MM.1S (cell line): ENCODE measurements at regions not wholly inside any gene's neighbourhood (a gene's known extent, or its start where the extent isn't known, plus 50 kb on each side); places are given as distances from the start of the nearest gene placed in this dataset.
"Not testable (repeated sequence)": the region's sequence is repeated elsewhere in the genome, so short reads cannot be mapped to it uniquely, and the experiment has no call there.

Source experiments
- DNase-seq: peaks from one replicate; pipeline ENCODE4 v3.0.0-alpha.2; 2015
- H2AFZ ChIP-seq: fragments of 300-600 bp; sonication (generic); 2 replicates; pipeline ENCODE4 v1.6.0; 2016; ENCODE audit warnings: antibody characterized with exemption, low read length
- H3F3A ChIP-seq: fragments of 300-600 bp; sonication (generic); 2 replicates; pipeline ENCODE4 v1.6.1; 2016; ENCODE audit warnings: mild to moderate bottlenecking, antibody characterized with exemption, low read length, moderate library complexity, mixed read lengths; ENCODE audit not compliant: insufficient read depth
- H3K27ac ChIP-seq: fragments of 300-600 bp; sonication (generic); 2 replicates; pipeline ENCODE4 v1.5.1; 2016; ENCODE audit warnings: mild to moderate bottlenecking, low read length
- H3K27me3 ChIP-seq: fragments of 300-600 bp; sonication (generic); replicated peaks from 2 replicates; pipeline ENCODE4 v1.6.0; 2016; ENCODE audit warnings: low read length; ENCODE audit not compliant: insufficient read depth
- H3K36me3 ChIP-seq: fragments of 300-600 bp; sonication (generic); replicated peaks from 2 replicates; pipeline ENCODE4 v1.6.1; 2016; ENCODE audit warnings: mild to moderate bottlenecking, low read length, mixed read lengths; ENCODE audit not compliant: insufficient read depth
- H3K4me1 ChIP-seq: fragments of 300-600 bp; sonication (generic); 2 replicates; pipeline ENCODE4 v1.6.1; 2016; ENCODE audit warnings: low read length, mixed read lengths
- H3K4me2 ChIP-seq: fragments of 300-600 bp; sonication (generic); 2 replicates; pipeline ENCODE4 v1.6.0; 2016; ENCODE audit warnings: low read depth, low read length
- H3K4me3 ChIP-seq: fragments of 300-600 bp; sonication (generic); 2 replicates; pipeline ENCODE4 v1.5.1; 2016; ENCODE audit warnings: low read length, mixed read lengths
- H3K79me2 ChIP-seq: fragments of 300-600 bp; sonication (generic); 2 replicates; pipeline ENCODE4 v1.6.1; 2016; ENCODE audit warnings: mixed run types, low read length, mixed read lengths
- H3K9ac ChIP-seq: fragments of 300-600 bp; sonication (generic); 2 replicates; pipeline ENCODE4 v1.6.1; 2016; ENCODE audit warnings: low read length, mixed read lengths
- H3K9me2 ChIP-seq: fragments of 300-600 bp; sonication (generic); replicated peaks from 2 replicates; pipeline ENCODE4 v1.6.1; 2016; ENCODE audit warnings: mild to moderate bottlenecking, low read length, mixed read lengths; ENCODE audit not compliant: insufficient read depth
- H3K9me3 ChIP-seq: fragments of 300-600 bp; sonication (generic); replicated peaks from 2 replicates; pipeline ENCODE4 v1.6.1; 2016; ENCODE audit warnings: mild to moderate bottlenecking, low read length, mixed read lengths; ENCODE audit not compliant: insufficient read depth
- H4K20me1 ChIP-seq: fragments of 300-600 bp; sonication (generic); 2 replicates; pipeline ENCODE4 v1.6.1; 2016; ENCODE audit warnings: mild to moderate bottlenecking, low read length, moderate library complexity, mixed read lengths; ENCODE audit not compliant: insufficient read depth
- EZH2 ChIP-seq: fragments of 300-600 bp; sonication (generic); optimal IDR thresholded peaks from 2 replicates; pipeline ENCODE3; 2017; ENCODE audit warnings: low read depth, mild to moderate bottlenecking, antibody characterized with exemption, low read length, mixed read lengths
- EZH2phosphoT487 ChIP-seq: fragments of 300-600 bp; sonication (generic); IDR thresholded peaks from 2 replicates; pipeline ENCODE4 v1.6.1; 2018; ENCODE audit warnings: antibody characterized with exemption, low read length
- TF ChIP-seq, protein P1 (sequence below): fragments of 300-600 bp; sonication (generic); IDR thresholded peaks from 2 replicates; pipeline ENCODE4 v1.5.1; 2016; ENCODE audit warnings: antibody characterized with exemption, low read length, mixed read lengths

DNA sequence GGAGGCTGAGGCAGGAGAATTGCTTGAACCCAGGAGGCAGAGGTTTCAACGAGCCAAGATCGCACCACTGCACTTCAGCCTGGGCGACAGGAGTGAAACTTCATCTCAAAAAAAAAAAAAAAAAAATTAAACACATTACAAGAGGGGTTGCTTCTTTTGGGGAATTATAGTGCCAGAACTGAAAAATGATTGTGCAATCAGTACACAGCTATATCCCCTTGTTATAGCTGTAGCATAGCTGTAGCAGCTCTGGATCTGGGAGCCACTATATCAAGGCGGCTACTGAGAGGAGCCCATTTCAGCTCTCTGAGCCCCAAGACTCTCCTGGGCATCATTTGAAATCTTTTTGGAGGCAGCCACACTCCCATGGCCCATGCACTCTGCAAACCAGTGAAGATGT is 334.3 kb downstream of the TFAP2A start:
- H2AFZ ChIP-seq = no peak overlapping the region
- no peak overlapping the region for H3K27ac ChIP-seq
- H4K20me1 ChIP-seq = no peaks in the 10 kb centered on the region
- H3K9me3 ChIP-seq = no peaks in the 10 kb centered on the region
- H3K79me2 ChIP-seq = no peaks in the 10 kb centered on the region
- no peaks in the 10 kb centered on the region for H3F3A ChIP-seq
- DNase-seq = no peak
- H3K4me3 ChIP-seq = no peak overlapping the region
- H3K9ac ChIP-seq = no peak overlapping the region
- no peaks in the 10 kb centered on the region for H3K36me3 ChIP-seq
- H3K27me3 ChIP-seq = no peaks in the 10 kb centered on the region
- no peaks in the 10 kb centered on the region for H3K4me1 ChIP-seq
- no peak overlapping the region for H3K4me2 ChIP-seq
- no peaks in the 10 kb centered on the region for H3K9me2 ChIP-seq
- TF ChIP-seq EZH2phosphoT487 (no peak), EZH2 (no peak)
- TF ChIP-seq, protein P1, sequence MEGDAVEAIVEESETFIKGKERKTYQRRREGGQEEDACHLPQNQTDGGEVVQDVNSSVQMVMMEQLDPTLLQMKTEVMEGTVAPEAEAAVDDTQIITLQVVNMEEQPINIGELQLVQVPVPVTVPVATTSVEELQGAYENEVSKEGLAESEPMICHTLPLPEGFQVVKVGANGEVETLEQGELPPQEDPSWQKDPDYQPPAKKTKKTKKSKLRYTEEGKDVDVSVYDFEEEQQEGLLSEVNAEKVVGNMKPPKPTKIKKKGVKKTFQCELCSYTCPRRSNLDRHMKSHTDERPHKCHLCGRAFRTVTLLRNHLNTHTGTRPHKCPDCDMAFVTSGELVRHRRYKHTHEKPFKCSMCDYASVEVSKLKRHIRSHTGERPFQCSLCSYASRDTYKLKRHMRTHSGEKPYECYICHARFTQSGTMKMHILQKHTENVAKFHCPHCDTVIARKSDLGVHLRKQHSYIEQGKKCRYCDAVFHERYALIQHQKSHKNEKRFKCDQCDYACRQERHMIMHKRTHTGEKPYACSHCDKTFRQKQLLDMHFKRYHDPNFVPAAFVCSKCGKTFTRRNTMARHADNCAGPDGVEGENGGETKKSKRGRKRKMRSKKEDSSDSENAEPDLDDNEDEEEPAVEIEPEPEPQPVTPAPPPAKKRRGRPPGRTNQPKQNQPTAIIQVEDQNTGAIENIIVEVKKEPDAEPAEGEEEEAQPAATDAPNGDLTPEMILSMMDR = no peak

DNA sequence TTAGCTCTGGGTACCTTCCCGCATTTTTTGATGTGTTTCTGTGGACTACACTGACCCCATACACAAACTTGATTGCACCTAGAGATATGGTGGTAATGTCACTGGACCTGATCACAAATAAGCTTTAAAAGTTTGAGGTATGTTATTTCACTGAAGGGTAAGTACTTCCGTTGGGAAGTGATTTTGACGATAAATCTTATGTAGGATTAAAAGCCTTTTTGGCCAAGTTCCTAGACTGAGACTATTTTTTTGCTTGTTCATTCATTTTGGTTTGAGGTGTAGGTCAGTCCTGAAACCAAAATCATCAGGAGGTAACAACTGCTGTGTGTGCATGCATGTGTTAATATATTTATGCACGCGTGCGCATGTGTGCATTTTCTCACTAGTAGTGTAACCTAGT is 336.3 kb downstream of the TFAP2A start:
- no peaks in the 10 kb centered on the region for H3K4me1 ChIP-seq
- no peaks in the 10 kb centered on the region for H3F3A ChIP-seq
- H3K4me2 ChIP-seq = no peak overlapping the region
- H3K9me3 ChIP-seq = no peaks in the 10 kb centered on the region
- DNase-seq = no peak
- H3K9me2 ChIP-seq = no peaks in the 10 kb centered on the region
- H3K36me3 ChIP-seq = no peaks in the 10 kb centered on the region
- no peak overlapping the region for H3K9ac ChIP-seq
- H3K27me3 ChIP-seq = no peaks in the 10 kb centered on the region
- H3K27ac ChIP-seq = no peak overlapping the region
- TF ChIP-seq EZH2phosphoT487 = no peak
- no peak overlapping the region for H2AFZ ChIP-seq
- H4K20me1 ChIP-seq = no peaks in the 10 kb centered on the region
- H3K79me2 ChIP-seq = no peaks in the 10 kb centered on the region
- H3K4me3 ChIP-seq = no peak overlapping the region

- not testable (repeated sequence) for H3F3A ChIP-seq, H3K27ac ChIP-seq, H3K4me3 ChIP-seq, H3K9me2 ChIP-seq, H3K79me2 ChIP-seq, H3K4me2 ChIP-seq, DNase-seq, H3K9ac ChIP-seq, H3K27me3 ChIP-seq, H4K20me1 ChIP-seq, H3K9me3 ChIP-seq, H3K4me1 ChIP-seq, H2AFZ ChIP-seq, H3K36me3 ChIP-seq
These were observed 340.1 kb downstream of the TFAP2A start for GRCh38 chr6:10074726-10075125.

GRCh38 chr6:10073341-10073740 is 341.5 kb downstream of the TFAP2A start:
- Histone ChIP-seq H3K4me1 (no peaks in the 10 kb centered on the region), H3K79me2 (no peaks in the 10 kb centered on the region), H3K9me3 (no peaks in the 10 kb centered on the region), H3K9me2 (no peaks in the 10 kb centered on the region), H3K36me3 (no peaks in the 10 kb centered on the region), H3F3A (no peaks in the 10 kb centered on the region), H3K4me2 (no peak overlapping the region), H3K27me3 (no peaks in the 10 kb centered on the region), H3K4me3 (no peak overlapping the region), H3K27ac (no peak overlapping the region), H3K9ac (no peak overlapping the region), H2AFZ (no peak overlapping the region), H4K20me1 (no peaks in the 10 kb centered on the region)
- no peak for DNase-seq
- TF ChIP-seq, protein P1 = no peak
- no peak for TF ChIP-seq EZH2
- TF ChIP-seq EZH2phosphoT487 = no peak
